Astrocyte of the hippocampus (primary cell): ENCODE measurements at regions not wholly inside any gene's neighbourhood (a gene's known extent, or its start where the extent isn't known, plus 50 kb on each side); places are given as distances from the start of the nearest gene placed in this dataset.

Experiments
- DNase-seq: peaks from one replicate; pipeline ENCODE4 v3.0.0; 2011; ENCODE audit warnings: low read depth, low spot score

DNA sequence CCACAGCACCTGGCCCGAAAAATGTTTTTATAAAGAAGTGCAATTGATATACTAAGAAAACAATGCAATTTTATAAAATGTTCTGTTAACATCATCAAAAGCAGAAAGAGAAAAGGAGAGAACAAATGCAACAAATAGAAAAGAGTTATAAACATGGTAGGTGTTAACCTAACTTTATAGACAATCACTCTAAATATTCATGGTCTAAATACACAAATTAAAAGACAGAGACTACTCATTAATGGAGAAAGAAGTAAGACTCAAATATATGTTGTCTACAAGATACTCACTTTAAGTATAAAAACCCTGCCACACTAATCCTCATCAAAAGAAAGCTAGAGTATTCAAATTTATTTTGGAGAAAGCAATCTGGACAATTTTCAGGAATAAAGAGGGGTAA is 425.3 kb upstream of the ANKRD30A start:
- no peak for DNase-seq

DNA sequence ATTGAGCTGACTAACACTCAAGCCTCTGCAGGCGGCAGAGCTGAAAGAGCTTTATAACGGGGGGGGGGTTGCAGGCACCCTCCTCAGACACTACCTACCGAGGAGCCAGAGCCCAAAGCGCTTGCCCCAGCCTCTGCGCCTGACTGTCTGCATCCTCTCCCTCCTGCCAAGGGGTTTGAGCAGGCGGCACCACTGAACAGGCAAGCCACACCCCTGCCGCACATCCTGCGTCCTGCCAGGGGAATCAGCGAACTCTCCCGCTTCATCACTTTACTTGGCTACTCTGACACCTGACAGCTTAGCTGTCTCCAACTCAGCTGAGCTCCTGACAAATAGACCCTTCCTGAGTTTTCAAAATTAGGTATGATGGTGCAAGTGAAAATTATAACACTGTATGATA is 432.6 kb upstream of the ANKRD30A start:
- DNase-seq, result no peak

DNA sequence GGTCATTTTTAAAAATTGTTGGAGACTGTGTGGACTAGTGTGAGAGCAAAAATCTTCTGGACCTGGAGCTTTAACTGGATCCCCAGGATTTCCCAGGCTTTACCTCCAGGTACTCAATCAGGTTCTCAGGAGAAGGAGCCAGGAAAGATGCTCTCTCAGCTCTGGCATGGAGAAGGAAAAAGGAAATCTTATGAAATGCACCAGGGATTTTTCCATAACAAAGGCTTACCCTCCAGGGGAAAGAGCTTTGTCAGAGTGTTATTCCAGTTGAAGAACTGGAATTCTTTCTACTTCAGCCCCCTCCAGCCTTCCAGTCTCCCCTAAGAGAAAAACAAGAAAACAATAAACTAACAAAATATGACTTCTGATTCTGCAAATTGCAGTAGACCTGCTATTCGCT is 436.7 kb upstream of the ANKRD30A start:
- DNase-seq, result no peak

DNA sequence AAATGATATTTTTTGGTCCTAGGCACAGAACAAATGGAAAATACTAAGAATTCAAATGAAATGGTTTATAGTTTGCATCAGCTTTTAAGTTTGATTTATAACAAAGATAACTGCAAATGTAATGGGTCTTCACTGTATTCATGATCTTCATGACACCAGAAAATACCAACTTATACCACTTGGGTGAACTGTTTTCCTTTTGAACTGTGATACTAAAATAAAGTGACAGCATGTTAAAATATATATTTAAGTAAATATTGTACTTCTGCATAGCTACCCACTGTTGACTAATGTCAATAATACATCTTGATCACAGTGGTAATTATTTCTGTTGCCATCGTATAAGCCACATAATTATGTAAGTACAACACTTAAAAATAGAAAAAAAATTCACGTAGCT is 442.0 kb upstream of the ANKRD30A start:
- DNase-seq, result no peak

DNA sequence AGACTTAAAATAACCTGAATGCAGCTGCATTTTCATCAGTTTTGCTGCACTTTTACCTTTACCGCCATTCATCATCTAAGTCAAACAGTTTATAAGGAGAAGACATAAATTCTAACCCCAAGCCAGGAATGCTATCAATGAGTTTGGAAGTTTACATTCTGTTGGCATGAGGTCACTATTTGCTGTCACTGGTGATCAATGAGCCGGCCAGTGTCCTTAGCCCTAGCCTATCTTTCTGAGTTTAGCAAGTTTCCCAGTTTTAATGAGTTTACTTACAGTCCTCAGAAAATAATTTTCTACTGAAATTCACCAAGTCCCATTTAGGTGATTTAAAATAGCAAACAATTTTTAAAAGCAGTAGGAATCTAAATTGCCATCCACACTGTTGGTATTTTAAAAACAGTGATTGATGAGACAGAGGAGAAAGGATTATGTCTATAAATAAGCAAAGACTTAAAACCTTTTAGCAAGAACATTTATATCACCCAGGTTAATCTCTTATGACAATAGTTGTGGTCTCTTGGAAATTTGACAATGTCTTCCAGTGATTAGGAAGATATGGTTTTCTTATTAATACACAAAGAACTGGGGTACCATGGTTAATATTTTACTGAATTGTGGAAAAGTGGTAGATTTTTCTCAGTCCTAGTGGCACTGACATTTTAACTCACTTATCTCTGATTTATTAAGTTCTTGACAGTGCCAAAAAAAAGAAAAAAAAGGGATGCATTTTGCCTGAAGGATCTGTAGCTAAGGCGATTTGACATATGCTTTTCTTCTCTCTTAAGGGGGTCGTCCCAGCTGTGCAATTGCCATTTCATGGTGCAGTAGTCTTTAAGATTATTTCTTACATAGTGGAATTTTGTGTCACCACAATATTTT is 443.4 kb upstream of the ANKRD30A start:
- DNase-seq, result no peak

DNA sequence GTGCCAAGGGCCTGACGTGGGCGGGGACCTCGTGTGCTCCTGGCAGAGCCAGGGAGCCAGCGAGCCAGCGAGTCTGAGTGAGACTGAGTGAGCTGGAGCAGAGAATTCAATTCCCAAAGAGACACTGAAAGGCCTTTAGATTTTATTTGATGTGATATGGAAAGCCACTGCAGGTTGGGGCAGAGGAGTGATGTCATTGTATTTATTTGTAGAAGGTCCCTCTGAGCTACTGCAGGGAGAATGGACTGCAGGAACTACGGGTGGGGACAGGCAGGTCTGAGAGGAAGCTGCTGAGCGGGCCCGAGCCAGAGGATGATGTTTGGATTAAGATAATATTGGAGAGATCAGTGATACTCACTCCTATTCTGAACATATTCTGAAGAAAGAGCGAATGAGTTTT is 445.8 kb upstream of the ANKRD30A start:
- no peak for DNase-seq

DNA sequence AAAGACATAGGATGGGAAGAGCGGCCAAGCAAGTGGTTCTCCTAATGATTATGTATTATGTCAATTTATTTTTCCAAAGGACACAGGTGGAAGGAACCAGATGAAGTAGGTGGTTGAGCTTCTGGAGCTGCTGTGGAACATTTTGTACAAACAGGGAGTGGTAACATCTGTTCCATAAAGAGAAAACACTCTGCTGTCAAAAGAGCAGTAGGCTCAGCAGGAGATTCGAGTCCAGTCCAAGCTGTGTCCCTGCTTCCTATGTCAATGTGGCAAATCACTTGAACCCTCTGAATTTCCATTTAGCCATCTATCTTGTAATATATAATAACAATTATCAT is 448.0 kb upstream of the ANKRD30A start:
- DNase-seq, result no peak

DNA sequence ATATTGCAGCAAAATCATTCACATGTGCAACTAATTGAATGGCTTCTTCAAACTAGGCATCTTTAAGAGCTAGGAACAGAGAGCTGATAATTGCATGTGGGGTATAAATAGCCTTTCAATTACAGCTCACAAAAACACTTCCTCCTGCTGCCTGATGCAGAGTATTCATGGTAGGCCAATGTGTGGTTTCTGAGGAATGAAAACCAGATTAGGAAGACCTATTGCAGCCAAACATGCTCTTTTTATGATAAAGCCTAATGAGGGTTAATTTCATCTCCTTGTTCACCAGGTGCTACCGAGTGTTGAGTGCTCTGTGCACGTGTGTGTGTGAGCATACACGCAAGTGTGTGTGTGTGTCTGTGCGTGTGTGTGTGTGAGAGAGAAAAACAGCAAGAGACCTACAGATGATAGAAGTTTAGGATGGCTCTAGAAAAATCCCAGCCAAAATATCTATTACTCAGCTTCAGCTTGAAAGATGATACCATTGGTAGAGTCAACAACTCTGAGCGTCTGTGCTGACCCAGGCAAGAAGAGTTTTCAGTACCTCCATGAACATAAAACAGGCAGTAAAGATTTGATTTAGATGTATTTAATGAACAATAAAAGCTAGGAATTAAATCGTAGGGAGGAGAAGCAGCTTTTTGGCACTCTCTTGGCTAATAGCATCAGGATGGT is 448.5 kb upstream of the ANKRD30A start:
- peak; percentile 73 for DNase-seq

DNA sequence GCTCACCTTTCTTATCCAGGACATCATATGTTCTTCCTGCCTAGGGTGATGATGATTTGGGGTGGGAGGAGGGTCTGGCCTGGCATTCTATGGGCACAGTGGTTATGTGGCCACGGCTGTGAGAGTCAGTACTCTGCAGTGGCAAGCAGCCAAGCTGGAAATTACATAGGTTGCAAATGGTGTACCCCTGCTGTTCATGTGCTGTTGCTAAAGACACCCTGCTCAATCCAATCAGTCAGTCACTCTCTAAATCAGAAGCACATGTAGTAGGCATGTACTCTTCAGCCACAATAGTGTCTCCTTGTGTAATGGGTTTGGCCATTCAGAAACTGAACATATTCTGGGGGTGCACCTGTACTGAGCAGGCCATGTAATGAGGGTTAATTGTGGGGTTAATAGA is 449.1 kb upstream of the ANKRD30A start:
- no peak for DNase-seq

DNA sequence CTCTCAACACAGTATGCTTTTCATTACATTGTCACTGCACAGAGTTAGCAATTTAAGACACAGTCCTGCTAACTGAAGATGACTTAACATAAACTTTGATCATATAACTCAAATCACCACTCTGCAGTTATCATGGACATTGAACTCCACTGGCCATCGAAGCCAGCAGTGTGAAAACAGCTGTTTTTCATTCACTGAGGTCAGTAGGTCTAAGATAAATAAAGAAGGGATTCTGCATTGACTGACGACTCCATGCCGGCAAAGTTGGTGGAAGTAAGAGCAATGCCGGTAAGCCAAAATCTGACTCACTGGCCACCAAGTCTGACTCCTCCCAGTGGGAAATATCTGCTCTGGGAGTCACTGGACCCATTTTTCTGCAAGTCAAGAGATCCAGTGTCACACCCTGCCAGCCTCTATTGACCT is 449.9 kb upstream of the ANKRD30A start:
- DNase-seq, result peak; percentile 73

DNA sequence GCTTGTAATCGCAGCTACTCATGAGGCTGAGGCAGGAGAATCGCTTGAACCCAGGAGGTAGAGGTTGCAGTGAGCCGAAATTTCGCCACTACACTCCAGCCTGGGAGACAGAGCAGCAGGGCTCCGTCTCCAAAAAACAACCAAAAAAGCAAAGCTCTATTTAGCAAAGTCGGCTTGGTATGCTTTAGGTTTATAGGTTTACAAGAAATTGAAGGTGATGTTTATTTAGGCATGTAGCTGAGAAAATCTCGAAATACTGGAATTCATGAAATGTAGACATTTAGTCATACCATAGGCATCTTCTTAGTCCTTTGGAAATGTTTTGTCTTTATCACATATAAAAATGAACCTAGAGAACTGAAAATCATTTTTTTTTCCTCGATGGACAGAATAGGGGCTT is 453.8 kb upstream of the ANKRD30A start:
- peak; percentile 56 for DNase-seq

DNA sequence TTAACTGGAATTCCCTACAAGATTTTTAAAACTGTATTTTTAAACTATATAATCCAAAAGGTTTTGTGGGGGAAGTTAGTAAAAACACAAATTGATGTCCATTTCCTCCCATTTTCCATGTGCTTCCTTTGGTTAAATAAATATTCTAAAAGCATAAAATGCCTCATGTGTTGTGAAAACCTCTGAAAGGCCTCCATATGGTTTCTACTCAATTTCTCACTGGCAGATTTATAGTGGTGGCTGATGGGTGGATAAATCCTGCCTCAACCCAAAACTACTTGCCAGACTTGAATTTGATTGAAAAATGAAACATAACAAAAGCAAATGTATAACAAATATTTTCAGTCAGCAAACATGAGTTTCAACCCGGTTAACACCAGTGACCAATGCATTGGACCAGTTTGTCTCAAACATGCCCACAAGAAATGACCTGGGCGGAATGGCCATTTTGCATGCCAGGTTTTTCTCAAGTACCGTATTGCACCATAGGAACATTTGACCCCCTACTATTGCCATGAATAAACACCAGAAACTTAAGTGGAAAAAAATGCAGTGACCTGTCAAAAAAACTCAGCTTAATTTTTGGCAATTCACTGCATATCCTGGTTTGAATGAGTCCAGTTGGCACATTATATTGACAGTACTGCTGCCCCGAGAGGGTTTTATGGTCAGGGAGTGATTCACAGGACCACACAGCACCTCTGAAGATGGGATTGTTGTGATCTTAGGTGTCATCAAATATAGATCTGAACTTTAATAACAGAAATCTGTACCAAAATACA is 454.6 kb upstream of the ANKRD30A start:
- no peak for DNase-seq

DNA sequence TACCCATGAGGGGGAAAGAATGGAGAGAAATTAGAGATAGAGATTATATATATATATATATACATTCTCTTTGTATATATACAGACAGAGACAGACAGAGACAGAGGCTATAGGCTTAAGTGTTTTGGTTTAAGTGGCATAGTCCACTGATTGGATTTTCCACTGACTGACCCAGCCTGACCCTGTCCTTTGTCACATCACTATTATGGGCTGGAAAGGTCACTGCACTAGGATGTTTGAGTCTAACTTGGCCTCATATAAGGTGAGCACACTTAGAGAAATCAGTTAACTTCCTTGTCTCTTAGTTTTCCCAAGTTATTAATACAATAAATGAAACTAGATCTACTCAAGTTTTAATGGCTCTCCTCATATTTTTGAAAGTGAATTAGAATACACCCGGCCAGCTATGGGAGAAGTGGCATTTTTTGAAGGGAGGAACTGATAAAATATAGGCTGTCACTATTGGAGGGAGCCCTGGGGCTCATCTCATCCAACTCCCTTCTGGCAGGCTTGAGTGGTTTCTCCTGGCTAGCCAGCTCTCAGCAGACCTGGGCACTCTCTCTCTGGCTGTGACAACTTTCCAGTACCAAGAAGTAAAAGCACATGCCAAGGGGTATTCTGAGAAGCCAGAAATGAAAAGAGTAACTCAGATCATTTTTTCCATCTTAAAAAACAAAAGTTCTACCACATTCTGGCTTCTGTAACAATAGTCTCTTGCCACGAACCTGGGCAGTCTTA is 455.6 kb upstream of the ANKRD30A start:
- DNase-seq, result no peak

DNA sequence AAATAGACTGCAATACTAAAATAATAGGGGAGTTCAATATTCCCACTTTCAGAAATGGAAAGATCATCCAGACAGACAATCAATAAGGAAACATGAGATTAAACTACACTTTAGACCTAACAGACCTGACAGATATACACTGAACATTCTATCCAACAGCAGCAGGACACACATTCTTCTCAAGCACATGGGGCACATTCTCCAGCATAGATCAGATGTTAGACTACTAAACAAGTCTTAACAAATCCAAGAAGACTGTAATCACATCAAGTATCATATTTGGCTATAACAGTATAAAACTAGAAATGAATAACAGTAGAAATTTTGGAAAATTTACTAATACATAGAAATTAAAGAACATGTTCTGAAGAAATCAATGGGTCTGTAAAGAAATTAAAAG is 458.9 kb upstream of the ANKRD30A start:
- DNase-seq, result no peak

DNA sequence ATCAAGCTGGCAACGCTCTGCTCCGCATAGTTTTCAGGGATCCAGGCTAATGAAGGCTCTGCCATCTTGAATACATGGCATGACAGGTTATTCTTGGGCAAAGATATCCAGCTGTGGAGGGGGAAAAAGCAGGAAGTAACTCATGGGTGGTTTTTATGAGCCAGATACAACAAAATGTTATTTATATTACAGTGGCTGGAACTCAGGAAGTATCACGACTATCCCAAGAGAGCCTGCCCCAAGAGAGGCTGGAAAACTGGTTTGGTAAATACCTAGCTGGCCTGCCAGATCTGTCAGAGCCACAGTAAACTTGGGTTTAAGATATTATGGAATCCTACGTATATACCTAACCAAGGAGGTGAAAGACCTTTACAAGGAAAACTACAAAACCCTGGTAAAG is 462.8 kb upstream of the ANKRD30A start:
- no peak for DNase-seq

DNA sequence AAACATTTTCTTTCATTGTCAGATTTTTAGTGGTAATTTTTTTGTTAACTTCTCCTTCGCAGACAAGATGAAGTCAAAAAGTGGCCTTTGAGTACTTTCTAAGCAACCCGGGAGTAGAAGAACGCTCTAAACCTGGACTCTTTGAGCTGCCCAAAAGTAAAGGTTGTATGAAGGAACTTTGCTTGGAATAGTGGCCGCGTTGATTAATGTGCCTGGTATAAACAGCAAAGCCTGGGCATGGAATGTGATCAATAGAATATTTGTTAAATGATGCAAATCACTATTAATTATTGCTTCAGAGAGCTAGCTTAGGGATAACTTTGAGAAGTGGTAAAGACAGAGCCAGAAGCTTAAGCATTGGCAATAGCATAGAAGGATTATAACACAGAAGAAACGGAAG is 475.1 kb upstream of the ANKRD30A start:
- no peak for DNase-seq

DNA sequence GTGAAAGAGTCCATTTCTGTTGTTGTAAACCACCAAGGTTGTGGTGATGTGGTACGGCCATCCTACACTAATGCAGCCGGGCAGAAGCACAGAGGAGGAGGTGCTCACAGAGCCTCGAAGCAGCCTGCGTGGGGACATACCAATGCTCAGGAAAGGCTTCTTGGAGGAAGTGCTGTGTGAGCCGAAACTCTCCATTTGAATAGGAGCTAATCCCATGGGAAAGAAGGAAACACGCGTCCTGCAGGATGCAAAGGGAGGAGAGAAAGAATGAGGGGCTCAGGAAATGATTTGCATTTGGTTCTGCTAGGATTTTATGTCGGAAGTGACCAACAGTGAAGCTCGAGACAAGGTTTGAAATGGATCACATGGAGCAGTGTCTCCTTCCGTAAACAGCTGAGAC is 477.9 kb upstream of the ANKRD30A start:
- no peak for DNase-seq

DNA sequence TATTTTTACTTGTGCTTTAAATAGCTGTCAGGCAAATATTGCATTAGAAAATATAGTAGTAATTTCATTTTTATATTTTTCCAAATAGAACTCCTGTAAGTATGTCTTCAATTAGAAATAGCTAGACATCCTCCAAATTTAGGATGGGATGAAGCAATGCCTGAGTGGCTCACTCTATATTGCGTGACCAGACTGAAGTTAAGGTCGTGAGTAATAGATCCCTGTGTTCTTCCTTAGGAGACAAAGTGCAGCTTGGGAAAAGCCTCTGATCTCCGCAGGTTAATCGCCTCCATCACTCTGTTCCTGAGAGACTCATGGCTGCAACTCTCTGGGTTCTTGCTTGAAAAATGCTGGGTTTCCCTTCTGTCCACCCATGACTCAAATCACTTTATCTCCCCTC is 484.8 kb upstream of the ANKRD30A start:
- no peak for DNase-seq

DNA sequence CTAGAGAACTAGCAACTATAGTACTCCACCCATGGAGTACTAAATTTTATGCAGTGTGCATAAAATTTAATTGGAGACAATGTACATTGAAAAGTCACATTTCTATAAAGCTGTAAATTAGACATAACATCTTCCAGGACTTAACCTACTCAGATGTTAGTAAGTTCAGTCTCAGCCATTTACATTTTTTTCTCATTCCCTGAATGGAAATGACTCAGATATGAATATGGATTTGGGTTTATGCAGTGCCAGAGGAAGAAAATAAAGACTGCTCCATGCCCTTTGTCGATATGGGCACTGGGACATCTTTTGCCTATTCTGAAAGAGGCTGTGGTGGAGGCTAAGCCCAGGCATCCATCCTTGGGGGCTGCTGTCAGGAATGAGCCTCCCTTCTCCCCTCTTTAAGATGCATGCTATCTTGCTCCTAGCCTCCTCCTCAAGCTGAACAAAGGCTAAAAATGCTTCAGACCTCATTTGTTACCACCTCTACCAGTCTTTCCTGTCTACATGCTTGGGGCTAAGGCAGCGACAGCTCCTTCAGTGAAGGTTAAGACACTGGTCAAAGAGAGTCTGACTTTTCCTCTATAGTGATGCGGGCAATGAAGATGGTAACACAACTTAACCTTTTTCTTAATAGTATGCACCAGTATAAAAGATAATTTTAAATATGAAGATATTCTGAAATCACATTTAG is 486.8 kb upstream of the ANKRD30A start:
- no peak for DNase-seq

DNA sequence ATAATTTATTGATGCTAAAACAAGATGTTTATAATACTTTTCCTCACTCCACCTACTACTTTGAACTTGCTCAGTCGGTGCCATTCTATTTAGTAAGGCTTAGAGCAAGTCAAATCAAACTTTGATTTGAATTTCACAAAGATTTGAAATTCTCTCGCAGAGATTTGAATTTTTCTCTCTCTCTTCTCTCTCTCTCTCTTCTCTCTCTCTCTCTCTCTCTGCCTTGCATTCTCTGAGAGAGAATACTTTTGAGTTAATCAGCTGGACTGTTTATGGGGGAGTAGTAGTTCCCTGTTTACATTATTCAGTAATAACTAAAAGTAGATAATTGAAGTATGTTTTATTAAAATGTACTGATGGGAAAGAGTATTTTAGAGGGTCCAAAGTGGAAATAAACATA is 488.5 kb upstream of the ANKRD30A start:
- DNase-seq, result no peak

DNA sequence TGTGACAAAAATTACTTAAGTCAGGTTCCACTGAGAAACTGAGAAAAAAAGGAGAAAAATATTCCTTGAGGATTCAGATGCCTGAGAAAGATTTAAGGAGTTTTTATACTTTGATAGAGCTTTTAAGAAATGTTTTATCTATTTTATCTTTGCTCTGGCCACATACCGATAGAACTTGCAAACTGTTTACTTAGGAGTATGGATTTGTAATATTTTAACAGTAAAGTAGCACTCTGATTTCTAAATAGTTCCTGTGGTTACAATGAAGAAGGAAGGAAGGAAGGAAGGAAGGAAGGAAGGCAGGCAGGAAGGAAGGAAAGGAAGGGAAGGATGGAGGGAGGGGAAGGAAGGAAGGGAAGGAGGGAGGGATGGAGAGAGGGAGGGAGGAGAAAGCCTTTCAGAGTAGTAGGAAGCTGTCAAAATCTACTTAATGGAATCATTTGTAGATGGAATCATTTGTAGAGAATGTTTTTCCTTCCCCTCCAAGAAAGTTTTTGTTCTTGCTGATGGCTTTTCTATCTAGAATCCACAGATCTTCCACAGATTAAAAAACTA is 489.0 kb upstream of the ANKRD30A start:
- DNase-seq, result no peak
